NCI-H1092 treated with DMSO at 0.1 percent for 48 hours (cell line): ENCODE measurements at regions not wholly inside any gene's neighbourhood (a gene's known extent, or its start where the extent isn't known, plus 50 kb on each side); places are given as distances from the start of the nearest gene placed in this dataset.
"Not testable (repeated sequence)": the region's sequence is repeated elsewhere in the genome, so short reads cannot be mapped to it uniquely, and the experiment has no call there.

Experiments used
- DNase-seq: peaks from one replicate; lab custom pipeline; 2025; lab: John Stamatoyannopoulos, UW

GRCh38 chr1:101370488-101370887 is 133.7 kb downstream of the S1PR1 start:
- no peak for DNase-seq

- no peak for DNase-seq
Measured at GRCh38 chr1:101371259-101371658, 134.4 kb downstream of the S1PR1 start.

- DNase-seq = no peak
Measured at GRCh38 chr1:101373570-101373969, 136.8 kb downstream of the S1PR1 start.

- DNase-seq = not testable (repeated sequence)
Measured at GRCh38 chr1:101375448-101375847, 138.6 kb downstream of the S1PR1 start.

GRCh38 chr1:101376121-101377083 is 139.6 kb downstream of the S1PR1 start:
- DNase-seq = no peak

- DNase-seq = no peak
Measured at GRCh38 chr1:101377084-101377835, 140.4 kb downstream of the S1PR1 start.

GRCh38 chr1:101379037-101379436 is 142.2 kb downstream of the S1PR1 start:
- DNase-seq = no peak

GRCh38 chr1:101379950-101380349 is 143.1 kb downstream of the S1PR1 start:
- DNase-seq = no peak

GRCh38 chr1:101382135-101382534 is 145.3 kb downstream of the S1PR1 start:
- no peak for DNase-seq

GRCh38 chr1:101388904-101389546 is 152.2 kb downstream of the S1PR1 start:
- DNase-seq = no peak

- no peak for DNase-seq
Measured at GRCh38 chr1:101389547-101389929, 152.7 kb downstream of the S1PR1 start.

- no peak for DNase-seq
Measured at GRCh38 chr1:101392552-101392951, 155.7 kb downstream of the S1PR1 start.

- no peak for DNase-seq
Measured at GRCh38 chr1:101394041-101394440, 157.2 kb downstream of the S1PR1 start.

GRCh38 chr1:101399222-101399621 is 162.4 kb downstream of the S1PR1 start:
- no peak for DNase-seq

GRCh38 chr1:101406271-101406670 is 169.5 kb downstream of the S1PR1 start:
- DNase-seq = no peak

GRCh38 chr1:101406681-101407080 is 169.9 kb downstream of the S1PR1 start:
- no peak for DNase-seq

- DNase-seq = no peak
Measured at GRCh38 chr1:101407505-101408211, 170.8 kb downstream of the S1PR1 start.

GRCh38 chr1:101408212-101409042 is 171.6 kb downstream of the S1PR1 start:
- DNase-seq = no peak

- DNase-seq = no peak
Measured at GRCh38 chr1:101409102-101409501, 172.3 kb downstream of the S1PR1 start.

GRCh38 chr1:101410048-101410878 is 173.4 kb downstream of the S1PR1 start:
- no peak for DNase-seq
